PC-9 (cell line): ENCODE measurements at regions not wholly inside any gene's neighbourhood (a gene's known extent, or its start where the extent isn't known, plus 50 kb on each side); places are given as distances from the start of the nearest gene placed in this dataset.

Source experiments
- BruUV-seq: library from RNA; stranded (reverse); fragments of 400-500 nt; replicated peaks from 2 replicates; lab custom pipeline; 2021; lab: Mats Ljungman, UMichigan
- CTCF ChIA-PET: fragments of 300-600 bp; sonication (Branson Sonifier 250); formaldehyde crosslinking; loops from one replicate; lab custom pipeline; 2022; ENCODE audit warnings: antibody characterized with exemption; lab: Charles Lee
- POLR2A ChIA-PET: fragments of 300-600 bp; sonication (Branson Sonifier 250); formaldehyde crosslinking; loops from one replicate; lab custom pipeline; 2022; ENCODE audit warnings: antibody characterized with exemption; ENCODE audit not compliant: unreplicated experiment; lab: Charles Lee
- DNase-seq, 2 experiments: peaks; one replicate each; pipeline versions ENCODE4 v3.0.0 to v3.0.0-alpha.2; 2015 to 2022; ENCODE audit warnings: mixed read lengths in 1 of 2
- H2AFZ ChIP-seq: fragments of 200-600 bp; sonication (generic); 2 replicates; pipeline ENCODE4 v1.8.1; 2017; ENCODE audit warnings: antibody characterized with exemption
- H3F3A ChIP-seq: fragments of 200-600 bp; sonication (generic); 2 replicates; pipeline ENCODE4 v1.8.1; 2017; ENCODE audit warnings: antibody characterized with exemption, mild to moderate bottlenecking, low read depth; ENCODE audit not compliant: insufficient read depth
- H3K27ac ChIP-seq: fragments of 200-600 bp; sonication (generic); 2 replicates; pipeline ENCODE4 v1.6.1; 2016; ENCODE audit warnings: mixed run types
- H3K27me3 ChIP-seq: fragments of 200-600 bp; sonication (generic); 2 replicates; pipeline ENCODE4 v1.6.1; 2016; ENCODE audit warnings: low read depth, mixed run types; ENCODE audit not compliant: insufficient read depth
- H3K36me3 ChIP-seq: fragments of 200-600 bp; sonication (generic); 2 replicates; pipeline ENCODE4 v1.6.1; 2016; ENCODE audit warnings: low read depth, mixed run types
- H3K4me1 ChIP-seq: fragments of 200-600 bp; sonication (generic); replicated peaks from 2 replicates; pipeline ENCODE4 v1.6.1; 2016; ENCODE audit warnings: mixed run types; ENCODE audit not compliant: insufficient read depth
- H3K4me2 ChIP-seq: fragments of 200-600 bp; sonication (generic); 2 replicates; pipeline ENCODE4 v1.6.1; 2017; ENCODE audit warnings: mixed run types
- H3K4me3 ChIP-seq: fragments of 200-600 bp; sonication (generic); 2 replicates; pipeline ENCODE4 v1.6.1; 2016; ENCODE audit warnings: mixed run types
- H3K79me2 ChIP-seq: fragments of 200-600 bp; sonication (generic); 2 replicates; pipeline ENCODE4 v1.6.1; 2017; ENCODE audit warnings: low read depth, mixed run types
- H3K9me2 ChIP-seq: fragments of 200-600 bp; sonication (generic); 2 replicates; pipeline ENCODE4 v1.8.1; 2017; ENCODE audit warnings: mild to moderate bottlenecking; ENCODE audit not compliant: insufficient read depth
- H3K9me3 ChIP-seq: fragments of 200-600 bp; sonication (generic); 2 replicates; pipeline ENCODE4 v1.8.1; 2016; ENCODE audit warnings: low read depth; ENCODE audit not compliant: insufficient read depth
- H4K20me1 ChIP-seq: fragments of 200-600 bp; sonication (generic); 2 replicates; pipeline ENCODE4 v1.8.1; 2017; ENCODE audit not compliant: insufficient read depth
- EZH2 ChIP-seq: fragments of 200-600 bp; sonication (generic); IDR thresholded peaks from 2 replicates; pipeline ENCODE4 v1.8.0; 2017; ENCODE audit warnings: antibody characterized with exemption, low read depth
- intact Hi-C: fragments of 100-400 bp; cut with micrococcal nuclease; formaldehyde crosslinking; loops from one replicate; pipeline ENCODE4 v1.10.0; 2022; ENCODE audit not compliant: unreplicated experiment
- TF ChIP-seq, protein P1 (sequence below): fragments of 200-600 bp; sonication (generic); conservative IDR thresholded peaks from 2 replicates; pipeline ENCODE4 v1.6.1; 2017; ENCODE audit warnings: mixed run types, antibody characterized with exemption, mild to moderate bottlenecking, moderate library complexity

- intact Hi-C loops = no loop called here
Observed at GRCh38 chr10:128867819-128868218, 599.2 kb upstream of the MGMT start.

DNA sequence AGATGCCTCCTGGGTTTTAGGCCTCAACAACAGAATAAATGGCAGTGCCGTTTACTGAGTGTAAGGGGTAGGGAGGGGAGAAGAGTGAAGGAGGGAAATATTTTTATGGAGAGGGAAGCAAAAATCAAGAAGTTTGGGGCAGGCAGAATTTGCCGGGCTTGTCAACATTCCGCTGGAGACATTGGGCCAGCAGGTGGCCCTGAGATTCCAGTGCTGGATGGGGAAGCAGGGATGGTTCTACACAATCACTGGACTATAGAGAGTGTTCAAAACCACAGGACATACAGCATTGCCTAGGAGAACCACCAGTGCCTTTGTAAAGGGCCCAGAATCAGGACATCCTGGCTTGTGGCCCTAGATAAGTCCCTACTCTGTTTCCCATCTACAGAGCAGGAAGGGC is 598.6 kb upstream of the MGMT start:
- Histone ChIP-seq H2AFZ (no peak overlapping the region), H4K20me1 (no peaks in the 10 kb centered on the region), H3K4me2 (no peak overlapping the region), H3K4me1 (no peaks in the 10 kb centered on the region), H3F3A (no peaks in the 10 kb centered on the region), H3K27ac (no peak overlapping the region), H3K79me2 (no peaks in the 10 kb centered on the region), H3K4me3 (no peak overlapping the region), H3K27me3 (peaks cover 25% of the 10 kb centered on the region), H3K9me3 (no peaks in the 10 kb centered on the region), H3K9me2 (no peaks in the 10 kb centered on the region), H3K36me3 (no peaks in the 10 kb centered on the region)
- ChIA-PET CTCF (no interaction called here), POLR2A (no interaction called here)
- no TSS peak for BruUV-seq
- intact Hi-C loops = no loop called here
- TF ChIP-seq EZH2 = no peak
- TF ChIP-seq, protein P1, sequence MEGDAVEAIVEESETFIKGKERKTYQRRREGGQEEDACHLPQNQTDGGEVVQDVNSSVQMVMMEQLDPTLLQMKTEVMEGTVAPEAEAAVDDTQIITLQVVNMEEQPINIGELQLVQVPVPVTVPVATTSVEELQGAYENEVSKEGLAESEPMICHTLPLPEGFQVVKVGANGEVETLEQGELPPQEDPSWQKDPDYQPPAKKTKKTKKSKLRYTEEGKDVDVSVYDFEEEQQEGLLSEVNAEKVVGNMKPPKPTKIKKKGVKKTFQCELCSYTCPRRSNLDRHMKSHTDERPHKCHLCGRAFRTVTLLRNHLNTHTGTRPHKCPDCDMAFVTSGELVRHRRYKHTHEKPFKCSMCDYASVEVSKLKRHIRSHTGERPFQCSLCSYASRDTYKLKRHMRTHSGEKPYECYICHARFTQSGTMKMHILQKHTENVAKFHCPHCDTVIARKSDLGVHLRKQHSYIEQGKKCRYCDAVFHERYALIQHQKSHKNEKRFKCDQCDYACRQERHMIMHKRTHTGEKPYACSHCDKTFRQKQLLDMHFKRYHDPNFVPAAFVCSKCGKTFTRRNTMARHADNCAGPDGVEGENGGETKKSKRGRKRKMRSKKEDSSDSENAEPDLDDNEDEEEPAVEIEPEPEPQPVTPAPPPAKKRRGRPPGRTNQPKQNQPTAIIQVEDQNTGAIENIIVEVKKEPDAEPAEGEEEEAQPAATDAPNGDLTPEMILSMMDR = no peak
- no peak for DNase-seq

More at GRCh38 chr10:128867819-128868218, 599.2 kb upstream of the MGMT start:
- Histone ChIP-seq H3K36me3 (no peaks in the 10 kb centered on the region), H3K27me3 (peaks cover 29% of the 10 kb centered on the region), H3K4me2 (no peak overlapping the region), H3K9me3 (no peaks in the 10 kb centered on the region), H3F3A (no peaks in the 10 kb centered on the region), H3K27ac (no peak overlapping the region), H3K9me2 (no peaks in the 10 kb centered on the region), H3K4me3 (no peak overlapping the region), H3K4me1 (no peaks in the 10 kb centered on the region), H3K79me2 (no peaks in the 10 kb centered on the region), H4K20me1 (no peaks in the 10 kb centered on the region), H2AFZ (no peak overlapping the region)
- BruUV-seq = no TSS peak
- ChIA-PET CTCF (no interaction called here), POLR2A (no interaction called here)
- no peak for DNase-seq
- TF ChIP-seq, protein P1 = no peak
- TF ChIP-seq EZH2 = no peak

DNA sequence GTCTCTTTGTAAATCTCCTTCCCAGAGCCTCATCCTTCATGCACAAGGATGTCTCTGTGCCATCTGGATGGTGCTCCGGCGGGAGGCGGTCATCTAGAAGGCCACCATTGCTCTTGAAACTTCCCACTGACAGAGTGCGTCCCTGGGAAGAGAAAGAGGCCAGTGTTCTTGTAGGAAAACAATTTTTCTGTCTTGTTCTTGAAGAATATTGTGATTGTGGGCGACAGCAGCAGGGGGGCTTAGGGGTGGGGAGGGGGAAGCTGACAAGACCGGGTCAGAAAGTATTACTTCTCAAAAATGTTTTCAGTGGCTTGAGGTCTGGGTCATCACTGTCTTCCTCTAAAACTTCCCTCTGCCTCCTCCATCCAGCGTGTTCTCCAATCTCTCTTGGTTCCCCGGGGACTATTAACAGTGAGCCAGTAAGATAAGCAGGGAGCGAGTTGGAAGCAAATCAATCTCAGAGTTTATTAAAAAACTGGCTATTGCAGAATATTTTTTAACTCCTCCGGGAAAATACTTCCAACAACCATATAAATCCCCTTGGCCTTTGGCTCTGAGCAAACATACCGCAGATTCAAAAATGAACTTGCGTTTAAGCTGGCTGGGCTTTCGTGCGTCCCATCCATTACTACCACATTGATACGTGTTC is 597.8 kb upstream of the MGMT start:
- intact Hi-C loops = no loop called here
- H3K9me3 ChIP-seq = no peaks in the 10 kb centered on the region
- H3K4me1 ChIP-seq = no peaks in the 10 kb centered on the region
- H2AFZ ChIP-seq = no peak overlapping the region
- BruUV-seq = no TSS peak
- H3K27ac ChIP-seq = no peak overlapping the region
- no peaks in the 10 kb centered on the region for H3K79me2 ChIP-seq
- ChIA-PET POLR2A (no interaction called here), CTCF (no interaction called here)
- DNase-seq = no peak
- H3K36me3 ChIP-seq = no peaks in the 10 kb centered on the region
- H3K9me2 ChIP-seq = no peaks in the 10 kb centered on the region
- H3K4me2 ChIP-seq = no peak overlapping the region
- H4K20me1 ChIP-seq = no peaks in the 10 kb centered on the region
- peaks cover 25% of the 10 kb centered on the region; the same call in 1 of the 2 replicates for H3K27me3 ChIP-seq
- no peak for TF ChIP-seq EZH2
- TF ChIP-seq, protein P1 = no peak
- H3K4me3 ChIP-seq = no peak overlapping the region
- H3F3A ChIP-seq = no peaks in the 10 kb centered on the region
